HepG2 (cell line): ENCODE measurements at regions not wholly inside any gene's neighbourhood (a gene's known extent, or its start where the extent isn't known, plus 50 kb on each side); places are given as distances from the start of the nearest gene placed in this dataset.

ENCODE experiments used
- ATAC-seq: fragments of 200-7000 bp; cut with Tn5 transposase; 3 replicates; pipeline ENCODE4 v1.9.1; 2020; ENCODE audit warnings: mild to moderate bottlenecking, moderate library complexity
- BruUV-seq: library from RNA; stranded (reverse); fragments of 400-500 nt; replicated peaks from 2 replicates; lab custom pipeline; 2021; lab: Mats Ljungman, UMichigan
- CTCF ChIA-PET: fragments of 300-600 bp; formaldehyde crosslinking; extraction: SDS; loops from one replicate; lab custom pipeline; 2021; ENCODE audit warnings: low total read pairs, inconsistent platforms, low intra/inter-chr PET ratio; lab: Yijun Ruan, JAX
- POLR2A ChIA-PET: fragments of 350-600 bp; sonication (Branson Sonifier 250); formaldehyde crosslinking; loops from one replicate; lab custom pipeline; 2020; ENCODE audit warnings: antibody characterized with exemption, inconsistent platforms; lab: Yijun Ruan, JAX
- DNase-seq: peaks from one replicate; pipeline ENCODE4 v3.0.0-alpha.2; 2015; ENCODE audit warnings: low spot score
- FAIRE-seq: peaks from 3 replicates; lab custom pipeline; 2011; peaks lifted over from hg19 to GRCh38; lab: Jason Lieb, UNC
- H2AFZ ChIP-seq: one replicate; pipeline ENCODE4 v1.6.1; 2011; ENCODE audit warnings: low read length, inconsistent platforms
- H3K27ac ChIP-seq: fragments of 300-600 bp; 3 replicates; pipeline ENCODE4 v1.8.0; 2011; ENCODE audit warnings: mixed run types, mild to moderate bottlenecking, mixed read lengths, low read length, inconsistent platforms; ENCODE audit not compliant: insufficient read depth; ENCODE audit errors: extremely low read length
- H3K27me3 ChIP-seq, 2 experiments: fragments of 200-600 bp in 1 of 2; 2 replicates in 1 of 2; 3 replicates in 1 of 2; pipeline versions ENCODE4 v1.6.0 to v1.8.0; 2011; ENCODE audit warnings: low read length in 2 of 2, mild to moderate bottlenecking in 2 of 2, moderate library complexity in 2 of 2, inconsistent platforms in 1 of 2; ENCODE audit not compliant: insufficient read depth in 2 of 2, control insufficient read depth in 1 of 2
- H3K36me3 ChIP-seq, 2 experiments: fragments of 200-600 bp in 1 of 2; replicated peaks in 1 of 2; 2 replicates in 1 of 2; 3 replicates in 1 of 2; pipeline versions ENCODE4 v1.5.1 to v1.8.0; 2011; ENCODE audit warnings: low read length in 2 of 2, inconsistent platforms in 1 of 2; ENCODE audit not compliant: insufficient read depth in 2 of 2, control insufficient read depth in 1 of 2
- H3K4me1 ChIP-seq: 2 replicates; pipeline ENCODE4 v1.5.1; 2012; ENCODE audit warnings: low read length, inconsistent platforms; ENCODE audit not compliant: insufficient read depth
- H3K4me2 ChIP-seq: 2 replicates; pipeline ENCODE4 v1.6.0; 2011; ENCODE audit warnings: low read depth, low read length, inconsistent platforms
- H3K4me3 ChIP-seq, 3 experiments: fragments of 200-600 bp in 1 of 3; sonication (generic), shearing (Covaris generic) in 1 of 3; replicated peaks in 1 of 3; 2 replicates each; pipeline ENCODE4 v1.5.1; 2011 to 2016; ENCODE audit warnings: low read length in 3 of 3, inconsistent platforms in 2 of 3, low read depth in 2 of 3, mild to moderate bottlenecking in 2 of 3, control low read depth in 1 of 3, mixed read lengths in 1 of 3; ENCODE audit not compliant: insufficient read depth in 1 of 3
- H3K79me2 ChIP-seq: one replicate; pipeline ENCODE4 v1.6.1; 2011; ENCODE audit warnings: low read length, inconsistent platforms; ENCODE audit not compliant: insufficient read depth
- H3K9ac ChIP-seq: 2 replicates; pipeline ENCODE4 v1.6.0; 2011; ENCODE audit warnings: mild to moderate bottlenecking, low read depth, low read length, inconsistent platforms; ENCODE audit not compliant: insufficient read depth
- H3K9me3 ChIP-seq: 2 replicates; pipeline ENCODE4 v1.5.1; 2012; ENCODE audit warnings: mild to moderate bottlenecking, low read length
- H4K20me1 ChIP-seq: 2 replicates; pipeline ENCODE4 v1.6.0; 2011; ENCODE audit warnings: inconsistent platforms, mild to moderate bottlenecking, low read length, moderate library complexity; ENCODE audit not compliant: insufficient read depth
- ARNTL ChIP-seq: sonication (generic); formaldehyde crosslinking; IDR thresholded peaks from 2 replicates; pipeline ENCODE4 v1.4.0; 2020; ENCODE audit warnings: mild to moderate bottlenecking, missing genetic modification reagents
- STAG1 ChIP-seq: sonication (generic); formaldehyde crosslinking; IDR thresholded peaks from 2 replicates; pipeline ENCODE4 v1.4.0; 2020; ENCODE audit warnings: missing genetic modification reagents
- ZNF101 ChIP-seq: sonication (generic); formaldehyde crosslinking; IDR thresholded peaks from 2 replicates; pipeline ENCODE4 v1.4.0; 2020; ENCODE audit warnings: mild to moderate bottlenecking, low read depth, missing genetic modification reagents, borderline replicate concordance
- ZNF317 ChIP-seq: sonication (generic); formaldehyde crosslinking; IDR thresholded peaks from 2 replicates; pipeline ENCODE4 v1.5.0; 2020; ENCODE audit warnings: mild to moderate bottlenecking, missing genetic modification reagents
- ZSCAN29 ChIP-seq: sonication (generic); formaldehyde crosslinking; conservative IDR thresholded peaks from 2 replicates; pipeline ENCODE4 v1.4.0; 2020; ENCODE audit warnings: mild to moderate bottlenecking, missing genetic modification reagents
- WGBS: methylation state at CpG from one replicate; pipeline ENCODE4 v1.1.6; 2017; ENCODE audit warnings: low lambda C conversion rate; 5-methylcytosine and 5-hydroxymethylcytosine counted together
- in situ Hi-C: cut with HindIII; loops from 2 replicates; pipeline ENCODE4 v1.10.0; 2017; ENCODE audit warnings: low pct_unique_long_range_greater_than_20kb; ENCODE audit not compliant: extremely low pct_ligation_motif_present
- intact Hi-C: fragments of 100-400 bp; cut with micrococcal nuclease; formaldehyde crosslinking; loops from one replicate; pipeline ENCODE4 v1.10.0; 2022; ENCODE audit not compliant: unreplicated experiment
- TF ChIP-seq, protein P1 (sequence below): sonication (generic); formaldehyde crosslinking; IDR thresholded peaks from 2 replicates; pipeline ENCODE4 v1.9.0; 2022; ENCODE audit warnings: missing genetic modification reagents, mild to moderate bottlenecking, borderline replicate concordance
- TF ChIP-seq, protein P2 (sequence below): sonication (generic); formaldehyde crosslinking; IDR thresholded peaks from 2 replicates; pipeline ENCODE4 v1.5.0; 2020; ENCODE audit warnings: mild to moderate bottlenecking, missing genetic modification reagents, moderate library complexity

DNA sequence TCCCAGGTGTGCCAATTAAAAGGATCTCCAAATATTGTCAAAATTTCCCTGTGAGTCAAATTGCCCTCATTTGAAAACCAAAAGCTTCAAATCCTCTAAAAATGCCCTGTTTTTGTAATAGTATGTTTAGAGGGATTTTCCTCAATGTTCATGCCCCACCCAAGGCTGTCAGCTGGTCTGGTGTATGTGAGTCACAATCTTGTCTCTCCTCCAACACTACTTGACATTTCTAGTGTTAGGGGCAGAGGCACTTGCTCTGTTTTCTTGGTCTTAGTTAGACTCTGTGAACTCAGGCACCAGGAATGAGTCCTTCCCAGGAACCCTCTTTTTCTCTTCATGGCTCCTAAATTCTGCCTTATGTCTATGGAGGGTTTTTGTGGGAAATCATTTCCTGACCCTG lies 634.8 kb downstream of the KCNJ2 start (continued):
- TF ChIP-seq ZSCAN29 (no peak), ZNF317 (CRISPR knock-in tag) (no peak)
- TF ChIP-seq, protein P1, sequence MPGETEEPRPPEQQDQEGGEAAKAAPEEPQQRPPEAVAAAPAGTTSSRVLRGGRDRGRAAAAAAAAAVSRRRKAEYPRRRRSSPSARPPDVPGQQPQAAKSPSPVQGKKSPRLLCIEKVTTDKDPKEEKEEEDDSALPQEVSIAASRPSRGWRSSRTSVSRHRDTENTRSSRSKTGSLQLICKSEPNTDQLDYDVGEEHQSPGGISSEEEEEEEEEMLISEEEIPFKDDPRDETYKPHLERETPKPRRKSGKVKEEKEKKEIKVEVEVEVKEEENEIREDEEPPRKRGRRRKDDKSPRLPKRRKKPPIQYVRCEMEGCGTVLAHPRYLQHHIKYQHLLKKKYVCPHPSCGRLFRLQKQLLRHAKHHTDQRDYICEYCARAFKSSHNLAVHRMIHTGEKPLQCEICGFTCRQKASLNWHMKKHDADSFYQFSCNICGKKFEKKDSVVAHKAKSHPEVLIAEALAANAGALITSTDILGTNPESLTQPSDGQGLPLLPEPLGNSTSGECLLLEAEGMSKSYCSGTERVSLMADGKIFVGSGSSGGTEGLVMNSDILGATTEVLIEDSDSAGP (CRISPR knock-in tag) = no peak

DNA sequence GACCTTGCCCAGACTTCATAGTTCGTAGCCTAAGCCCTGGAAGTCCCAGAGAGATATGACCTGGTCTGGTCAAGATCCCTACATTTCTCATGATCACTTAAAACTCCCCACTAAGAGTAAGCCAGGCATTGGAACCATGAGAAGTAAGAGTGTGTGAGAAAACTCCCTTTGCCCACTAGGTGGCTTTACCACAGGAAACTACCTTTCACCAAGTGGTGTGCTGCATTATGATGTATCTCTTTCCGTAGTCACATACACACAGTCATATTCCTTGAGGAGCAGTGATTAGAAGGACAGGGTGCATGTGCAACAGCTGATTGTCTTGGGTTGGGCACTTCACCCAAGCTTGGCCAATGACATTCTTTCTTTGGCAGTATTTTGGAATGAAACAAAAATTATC lies 639.3 kb downstream of the KCNJ2 start:
- H3K27me3 ChIP-seq = no peaks in the 10 kb centered on the region
- H3K4me3 ChIP-seq = no peak overlapping the region
- no peak overlapping the region for H2AFZ ChIP-seq
- intact Hi-C loops = no loop called here
- no peaks in the 10 kb centered on the region for H3K4me1 ChIP-seq
- WGBS = 19% methylated on average over 1 of the region's 2 CpGs
- POLR2A ChIA-PET = no interaction called here
- CTCF ChIA-PET = no interaction called here
- H3K79me2 ChIP-seq = no peaks in the 10 kb centered on the region
- no peaks in the 10 kb centered on the region for H3K36me3 ChIP-seq
- ATAC-seq (peak; percentile 70), FAIRE-seq (peak; percentile 50), DNase-seq (no peak)
- BruUV-seq = no TSS peak
- no peaks in the 10 kb centered on the region for H4K20me1 ChIP-seq
- no peak overlapping the region for H3K4me2 ChIP-seq
- TF ChIP-seq ARNTL (CRISPR knock-in tag) (no peak), ZNF101 (CRISPR knock-in tag) (no peak), STAG1 (CRISPR knock-in tag) (peak; percentile 18; the same call in 1 of the 2 replicates)
- TF ChIP-seq, protein P2, sequence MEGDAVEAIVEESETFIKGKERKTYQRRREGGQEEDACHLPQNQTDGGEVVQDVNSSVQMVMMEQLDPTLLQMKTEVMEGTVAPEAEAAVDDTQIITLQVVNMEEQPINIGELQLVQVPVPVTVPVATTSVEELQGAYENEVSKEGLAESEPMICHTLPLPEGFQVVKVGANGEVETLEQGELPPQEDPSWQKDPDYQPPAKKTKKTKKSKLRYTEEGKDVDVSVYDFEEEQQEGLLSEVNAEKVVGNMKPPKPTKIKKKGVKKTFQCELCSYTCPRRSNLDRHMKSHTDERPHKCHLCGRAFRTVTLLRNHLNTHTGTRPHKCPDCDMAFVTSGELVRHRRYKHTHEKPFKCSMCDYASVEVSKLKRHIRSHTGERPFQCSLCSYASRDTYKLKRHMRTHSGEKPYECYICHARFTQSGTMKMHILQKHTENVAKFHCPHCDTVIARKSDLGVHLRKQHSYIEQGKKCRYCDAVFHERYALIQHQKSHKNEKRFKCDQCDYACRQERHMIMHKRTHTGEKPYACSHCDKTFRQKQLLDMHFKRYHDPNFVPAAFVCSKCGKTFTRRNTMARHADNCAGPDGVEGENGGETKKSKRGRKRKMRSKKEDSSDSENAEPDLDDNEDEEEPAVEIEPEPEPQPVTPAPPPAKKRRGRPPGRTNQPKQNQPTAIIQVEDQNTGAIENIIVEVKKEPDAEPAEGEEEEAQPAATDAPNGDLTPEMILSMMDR (CRISPR knock-in tag) = 0 out of 2 replicates have a peak, but pooled peaks have one; percentile 15
- in situ Hi-C loops = no loop called here
- no peak overlapping the region for H3K27ac ChIP-seq
- no peak overlapping the region for H3K9ac ChIP-seq
- H3K9me3 ChIP-seq = peaks cover 48% of the 10 kb centered on the region
